EL (cell line): ENCODE measurements at regions not wholly inside any gene's neighbourhood (a gene's known extent, or its start where the extent isn't known, plus 50 kb on each side); places are given as distances from the start of the nearest gene placed in this dataset.

Experiments used
- DNase-seq: peaks from one replicate; pipeline ENCODE4 v3.0.0-alpha.2; 2016

- no peak for DNase-seq
These were observed 692.2 kb upstream of the KLHL29 start for GRCh38 chr2:22692746-22693145.

- DNase-seq = no peak
These were observed 690.7 kb upstream of the KLHL29 start for GRCh38 chr2:22694300-22694699.

GRCh38 chr2:22694856-22695255 is 690.1 kb upstream of the KLHL29 start:
- DNase-seq = no peak

GRCh38 chr2:22697054-22697788 is 687.8 kb upstream of the KLHL29 start:
- DNase-seq = no peak

- no peak for DNase-seq
These were observed 683.3 kb upstream of the KLHL29 start for GRCh38 chr2:22701561-22702160.

GRCh38 chr2:22703286-22703920 is 681.6 kb upstream of the KLHL29 start:
- DNase-seq = no peak

DNA sequence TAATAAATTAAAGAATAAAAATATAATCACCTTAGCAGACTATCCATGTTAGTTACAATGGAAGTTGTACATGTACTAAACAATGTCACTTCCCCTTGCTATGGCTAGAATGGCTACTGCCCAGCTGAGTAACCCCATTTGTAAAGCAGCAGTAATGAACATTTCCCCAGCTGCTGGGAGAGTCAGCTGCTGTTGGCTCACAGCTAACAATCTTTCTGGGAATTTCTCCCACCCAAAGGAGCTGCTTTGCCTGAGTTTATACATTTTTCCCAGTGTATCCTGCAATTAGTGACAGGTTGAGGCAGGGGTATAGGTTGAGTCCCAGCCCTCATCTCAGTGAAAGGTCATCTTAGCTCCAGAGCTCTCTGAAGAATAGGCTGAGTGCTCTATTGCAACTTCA is 665.6 kb upstream of the KLHL29 start:
- no peak for DNase-seq

DNA sequence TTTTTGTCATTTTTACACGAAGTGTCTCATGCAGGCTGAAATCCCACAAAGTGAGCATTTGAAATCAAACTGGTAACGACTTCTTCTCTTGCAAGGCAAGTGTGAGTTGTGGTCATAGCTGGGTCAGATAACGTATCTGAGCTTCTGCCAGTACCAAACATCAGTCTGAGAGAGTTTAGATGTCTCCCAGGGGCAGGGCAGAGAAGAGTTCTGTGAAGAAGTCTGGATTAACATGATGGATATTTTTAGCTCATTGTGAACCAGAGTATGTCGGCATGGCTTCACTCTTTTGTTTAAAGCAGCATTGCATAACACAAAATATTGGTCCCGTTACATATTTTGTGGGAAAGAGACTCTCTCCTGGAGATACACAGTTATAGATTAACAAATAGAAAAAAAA is 655.5 kb upstream of the KLHL29 start:
- DNase-seq = no peak

DNA sequence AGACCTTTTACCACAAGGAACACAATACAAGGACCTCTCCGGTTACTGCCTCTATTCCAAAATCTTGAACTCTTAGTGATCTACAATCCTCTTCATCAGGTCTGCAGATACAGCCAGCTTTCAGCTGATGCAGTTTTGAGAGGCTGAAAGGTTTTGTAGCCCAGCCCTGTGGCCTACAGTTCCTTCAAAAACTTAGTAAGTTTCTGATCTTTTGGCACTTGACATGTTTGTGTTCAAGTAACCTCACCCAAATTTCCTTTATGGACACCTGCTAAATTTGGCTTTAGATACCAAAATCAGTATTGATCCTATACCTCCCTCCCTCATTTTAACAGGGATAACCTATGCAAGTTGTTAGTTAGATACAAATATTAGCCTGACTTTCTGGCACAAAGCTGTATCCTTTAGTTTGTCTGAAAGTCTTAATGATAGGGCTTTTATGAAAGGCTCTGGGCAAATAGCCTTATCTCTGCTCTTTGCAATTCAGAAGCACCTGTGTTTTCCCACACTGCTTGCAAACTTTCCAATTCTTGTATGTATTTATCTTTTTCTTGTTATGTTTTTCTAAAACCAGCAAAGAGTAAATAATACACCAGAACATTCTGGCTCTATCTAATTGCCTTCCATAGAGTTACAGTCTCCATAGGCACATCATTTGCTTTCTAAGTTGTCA is 650.5 kb upstream of the KLHL29 start:
- no peak for DNase-seq

DNA sequence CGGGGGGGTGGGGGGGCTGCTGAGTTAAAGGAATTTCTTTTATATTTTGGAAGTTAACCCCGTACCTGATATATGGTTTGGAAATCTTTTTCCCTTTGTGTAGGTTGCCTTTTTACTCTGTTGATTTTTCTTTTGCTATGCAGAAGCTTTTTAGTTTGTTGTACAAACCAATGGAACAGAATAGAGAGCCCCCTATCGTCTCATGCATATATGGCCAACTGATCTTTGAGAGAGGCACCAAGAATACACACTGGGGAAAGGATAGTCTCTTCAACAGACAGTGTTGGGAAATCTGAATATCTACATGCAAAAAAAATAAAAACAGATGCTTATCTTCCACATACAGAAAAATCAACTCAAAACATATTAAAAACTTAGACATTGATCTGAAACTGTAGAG is 647.8 kb upstream of the KLHL29 start:
- no peak for DNase-seq

DNA sequence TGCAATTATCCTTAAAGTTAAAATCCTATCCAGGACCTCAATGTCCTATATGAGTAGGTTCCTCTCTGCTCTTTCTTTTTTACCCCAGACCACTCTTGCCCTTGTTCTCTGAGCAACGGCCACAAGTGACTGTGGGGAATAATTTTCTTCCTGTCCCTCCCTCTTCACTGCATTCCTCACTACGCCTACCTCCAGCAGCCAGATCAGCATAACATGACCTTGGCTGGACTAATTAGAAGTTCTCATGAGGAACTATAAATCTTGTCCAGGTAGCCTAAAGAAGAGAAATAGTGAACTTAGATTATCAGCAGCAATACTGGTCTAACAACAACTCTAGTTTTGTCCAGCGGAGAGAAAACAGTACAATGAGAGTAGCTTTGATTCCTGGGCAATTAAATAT is 643.8 kb upstream of the KLHL29 start:
- DNase-seq = no peak

DNA sequence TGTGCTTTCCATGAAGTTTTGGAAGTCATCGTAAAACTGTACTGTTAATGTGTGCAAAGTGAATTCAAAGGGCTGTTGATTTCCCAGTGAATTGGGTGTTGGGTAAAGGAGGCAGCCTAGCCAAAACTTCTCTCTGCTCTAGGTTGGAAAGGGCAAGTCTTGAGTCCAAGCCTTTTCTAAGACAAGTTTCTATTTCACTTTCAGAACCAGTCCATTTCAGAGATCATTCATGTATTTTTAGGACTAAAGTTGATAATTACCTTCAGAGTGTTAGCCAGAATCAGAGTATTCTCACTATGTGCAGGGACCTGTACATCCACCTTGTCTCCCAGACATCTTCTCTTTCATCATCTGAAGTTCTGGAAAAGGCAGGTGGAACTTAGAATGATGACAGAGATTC is 636.1 kb upstream of the KLHL29 start:
- no peak for DNase-seq

- no peak for DNase-seq
These were observed 631.5 kb upstream of the KLHL29 start for GRCh38 chr2:22753476-22753875.

DNA sequence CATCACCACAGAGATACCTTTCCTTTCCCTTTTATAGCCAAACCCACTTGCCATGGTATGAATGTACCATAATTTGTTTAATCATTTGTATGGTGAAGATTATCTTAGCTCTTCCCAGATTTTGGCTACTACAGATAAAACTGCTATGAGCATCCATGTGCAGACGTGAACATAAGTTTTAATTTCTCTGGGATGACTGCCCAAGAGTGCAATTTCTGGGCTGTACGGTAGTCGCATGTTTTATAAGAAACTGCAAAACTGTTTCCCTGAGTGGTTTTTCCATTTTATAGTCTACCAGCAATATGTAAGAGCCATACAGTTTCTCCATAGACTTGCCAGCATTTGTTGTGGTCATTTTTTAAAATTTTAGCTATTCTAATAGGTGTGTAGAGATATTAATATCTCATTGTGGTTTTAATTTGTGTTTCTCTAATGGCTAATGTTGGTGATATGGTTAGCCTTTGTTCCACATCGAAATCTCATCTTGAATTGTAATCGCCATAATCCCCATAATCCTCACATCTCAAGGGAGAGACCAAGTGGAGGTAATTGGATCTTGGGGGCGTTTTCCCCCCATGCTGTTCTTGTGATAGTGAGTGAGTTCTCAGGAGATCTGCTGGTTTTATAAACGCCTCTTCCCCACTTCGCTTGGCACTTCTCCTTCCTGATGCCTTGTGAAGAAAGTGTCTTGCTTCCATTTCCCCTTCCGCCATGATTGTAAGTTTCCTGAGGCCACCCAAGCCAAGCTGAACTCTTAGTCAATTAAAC is 628.5 kb upstream of the KLHL29 start:
- DNase-seq = no peak

DNA sequence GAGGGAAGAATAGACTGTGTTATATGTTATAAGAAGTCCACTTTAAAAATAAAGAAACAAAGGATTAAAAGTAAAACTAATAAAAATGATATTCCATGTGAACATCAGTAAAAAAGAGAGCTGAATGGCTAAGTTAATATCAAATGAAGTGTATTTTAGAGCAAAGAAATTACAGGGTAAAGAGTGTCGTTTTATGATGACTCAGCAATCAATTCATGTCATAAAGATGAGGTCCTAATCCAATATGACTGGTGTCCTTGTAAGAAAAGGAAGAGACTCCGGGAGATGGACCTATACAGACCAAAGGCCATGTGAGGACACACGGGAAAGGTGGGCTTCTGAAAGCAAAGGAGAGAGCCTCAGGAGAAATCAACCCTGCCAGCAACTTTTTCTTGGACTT is 615.5 kb upstream of the KLHL29 start:
- no peak for DNase-seq

GRCh38 chr2:22784566-22784965 is 600.4 kb upstream of the KLHL29 start:
- DNase-seq = no peak

GRCh38 chr2:22786817-22787216 is 598.2 kb upstream of the KLHL29 start:
- DNase-seq = no peak

- no peak for DNase-seq
These were observed 597.2 kb upstream of the KLHL29 start for GRCh38 chr2:22787745-22788144.

GRCh38 chr2:22788749-22789327 is 596.1 kb upstream of the KLHL29 start:
- DNase-seq = no peak

DNA sequence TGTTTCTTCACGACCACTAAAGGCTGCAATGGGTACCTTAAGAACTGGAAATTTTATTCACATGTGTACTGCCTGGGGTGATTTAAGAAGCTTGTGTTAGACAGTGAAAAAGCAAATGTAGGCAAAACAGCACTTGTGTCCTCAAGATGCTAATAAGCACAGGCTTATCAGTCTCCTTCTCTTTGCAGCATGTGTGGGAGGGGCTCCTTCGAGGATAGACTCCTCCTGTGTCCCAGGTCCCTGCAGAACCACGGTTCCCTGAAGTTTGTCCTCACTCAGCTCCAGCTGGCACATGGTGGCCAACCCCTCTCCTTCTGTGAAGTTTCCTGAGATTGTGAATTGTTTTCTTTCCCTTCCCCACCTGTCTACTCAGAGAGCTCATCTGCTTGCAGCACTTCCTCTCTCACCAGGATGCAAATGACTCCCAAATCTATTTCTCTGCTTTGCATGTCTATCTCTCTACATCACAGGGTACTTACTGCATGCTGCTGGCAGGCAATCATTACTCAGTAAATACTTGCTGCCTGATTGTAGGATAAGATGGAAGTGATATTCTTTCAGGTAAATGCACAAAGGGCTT is 589.6 kb upstream of the KLHL29 start:
- no peak for DNase-seq

DNA sequence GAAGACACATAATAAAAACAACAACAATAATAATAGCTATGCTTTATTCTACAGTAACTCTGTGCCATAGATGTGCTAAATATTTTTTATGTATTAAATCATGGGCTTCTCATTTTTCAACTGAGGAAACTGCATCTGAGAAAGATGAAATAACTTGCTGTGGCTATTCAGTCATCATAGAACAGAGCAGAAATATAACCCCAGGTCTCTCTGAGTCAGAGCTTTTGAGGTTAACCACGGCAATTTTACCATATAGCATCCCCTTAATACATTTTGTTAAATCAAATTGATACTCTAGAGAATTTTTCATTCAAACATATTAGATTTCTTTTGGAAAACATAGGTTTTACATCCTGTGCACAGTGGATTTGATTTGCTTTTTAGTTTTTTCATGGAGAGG is 586.6 kb upstream of the KLHL29 start:
- no peak for DNase-seq

DNA sequence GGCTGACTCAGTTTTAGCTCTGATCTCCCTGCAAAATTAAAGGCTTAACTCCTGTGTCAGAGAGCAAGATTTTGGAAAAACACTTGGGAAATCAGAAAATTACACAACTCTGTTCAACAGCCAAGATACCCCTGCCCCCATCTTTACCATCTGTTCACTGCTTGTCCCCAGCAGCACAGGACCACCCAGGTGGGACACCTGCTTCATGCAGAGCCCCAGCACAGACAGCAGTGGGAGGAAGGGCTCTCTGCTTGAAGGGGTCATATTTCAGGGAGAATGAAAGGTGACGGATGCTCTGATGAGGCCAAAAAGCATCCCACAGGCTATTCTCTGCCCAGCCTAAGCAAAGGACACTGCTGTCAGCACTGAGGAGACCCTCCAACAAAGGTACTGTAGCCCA is 584.6 kb upstream of the KLHL29 start:
- no peak for DNase-seq
